HG02678 (cell line): ENCODE measurements at regions not wholly inside any gene's neighbourhood (a gene's known extent, or its start where the extent isn't known, plus 50 kb on each side); places are given as distances from the start of the nearest gene placed in this dataset.
A peak's percentile ranks its signal among the peaks of the same experiment; 100 is the strongest.
"Not testable (repeated sequence)": the region's sequence is repeated elsewhere in the genome, so short reads cannot be mapped to it uniquely, and the experiment has no call there.

Experiments
- ATAC-seq: cut with Tn5 transposase; IDR thresholded peaks from one replicate; pipeline ENCODE4 v1.9.1; 2021; ENCODE audit warnings: mild to moderate bottlenecking, moderate library complexity; ENCODE audit not compliant: unreplicated experiment

DNA sequence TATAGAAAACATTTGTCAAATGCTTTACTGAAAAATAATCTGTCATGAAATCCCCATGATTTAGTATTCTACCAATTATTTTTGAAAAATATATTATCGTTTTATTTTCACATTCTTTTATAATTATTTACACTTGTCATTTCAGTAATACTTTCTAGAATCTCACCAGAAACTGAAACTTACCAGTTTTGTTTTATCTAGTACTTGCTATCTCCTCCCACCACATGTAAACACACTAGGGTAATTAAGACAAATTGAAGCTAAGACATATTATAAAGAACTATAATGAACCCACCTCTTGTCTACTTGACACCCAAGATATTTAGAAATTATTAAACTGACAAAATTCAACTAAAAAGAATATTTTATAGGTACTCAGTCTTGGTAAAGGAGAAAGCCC is 51.5 kb upstream of the GRM3 start:
- ATAC-seq: no peak

DNA sequence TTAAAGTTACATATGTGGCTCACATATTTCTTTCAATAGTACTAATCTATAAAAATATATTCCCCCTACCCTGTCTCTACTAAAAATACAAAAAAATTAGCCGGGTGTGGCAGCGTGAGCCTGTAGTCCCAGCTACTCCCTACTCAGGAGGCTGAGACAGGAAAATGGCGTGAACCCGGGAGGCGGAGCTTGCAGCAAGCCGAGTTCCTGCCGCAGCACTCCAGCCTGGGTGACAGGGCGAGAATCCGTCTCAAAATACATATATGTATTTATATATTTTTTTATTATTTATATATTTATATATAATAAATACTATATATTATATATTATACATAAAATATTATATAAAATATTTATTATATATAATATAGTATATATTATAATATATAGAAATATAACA is 69.7 kb upstream of the GRM3 start:
- no peak for ATAC-seq

DNA sequence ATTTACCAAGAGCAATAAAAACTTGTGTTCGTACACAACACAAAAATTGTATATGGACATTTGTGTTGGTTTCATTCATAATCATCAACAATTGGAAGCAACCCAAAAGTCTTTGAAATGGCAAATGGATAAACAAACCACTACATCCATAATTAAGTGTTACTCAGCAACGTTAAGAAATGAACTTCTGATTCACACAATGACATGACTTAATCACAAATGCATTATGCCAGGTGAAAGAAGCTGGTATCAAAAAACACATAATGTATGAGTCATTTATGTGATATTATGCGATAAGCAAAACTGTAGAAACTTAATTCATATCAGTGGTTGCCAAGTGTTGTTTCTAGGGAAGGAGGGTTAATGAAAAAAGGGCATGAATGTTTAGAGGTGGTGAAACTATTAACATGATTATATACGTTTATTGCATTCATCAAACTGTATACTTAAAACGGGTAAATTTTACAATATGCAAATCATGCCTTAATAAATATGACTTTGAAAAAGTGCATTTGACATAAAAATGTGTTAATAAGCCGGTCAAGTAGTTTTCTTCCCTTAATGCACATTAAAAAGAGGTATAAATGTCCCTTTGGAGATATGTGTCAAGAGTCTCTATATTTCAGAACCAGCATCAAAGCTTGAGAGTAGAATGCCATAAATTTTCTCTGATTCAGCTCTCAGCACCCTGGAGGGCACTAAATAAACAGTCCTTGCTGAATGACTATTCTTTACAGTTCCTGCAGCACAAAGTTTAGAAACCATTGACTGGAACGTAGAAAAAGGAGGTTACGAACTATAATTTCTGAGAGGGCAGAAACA is 84.8 kb upstream of the GRM3 start:
- no peak for ATAC-seq

DNA sequence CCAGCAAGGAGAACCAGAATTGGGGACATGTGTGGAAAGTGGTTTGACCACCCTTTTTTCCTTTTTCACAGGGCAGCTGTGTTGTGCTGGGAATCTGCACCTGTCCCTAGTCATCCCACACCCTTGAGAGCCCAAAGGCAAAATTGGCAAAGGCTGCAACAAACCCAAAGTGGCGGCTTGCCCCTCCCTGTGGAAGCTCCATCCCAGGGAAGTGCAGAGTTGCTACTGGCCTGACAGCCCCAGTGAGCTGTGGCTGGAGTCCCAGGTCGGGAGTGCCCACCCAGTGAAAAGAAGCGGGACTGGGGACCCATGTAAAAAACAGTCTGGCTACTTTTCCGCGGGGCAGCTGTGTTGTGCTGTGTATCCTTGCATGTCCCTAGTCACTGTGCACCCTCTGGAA is 109.1 kb upstream of the GRM3 start:
- ATAC-seq: no peak

DNA sequence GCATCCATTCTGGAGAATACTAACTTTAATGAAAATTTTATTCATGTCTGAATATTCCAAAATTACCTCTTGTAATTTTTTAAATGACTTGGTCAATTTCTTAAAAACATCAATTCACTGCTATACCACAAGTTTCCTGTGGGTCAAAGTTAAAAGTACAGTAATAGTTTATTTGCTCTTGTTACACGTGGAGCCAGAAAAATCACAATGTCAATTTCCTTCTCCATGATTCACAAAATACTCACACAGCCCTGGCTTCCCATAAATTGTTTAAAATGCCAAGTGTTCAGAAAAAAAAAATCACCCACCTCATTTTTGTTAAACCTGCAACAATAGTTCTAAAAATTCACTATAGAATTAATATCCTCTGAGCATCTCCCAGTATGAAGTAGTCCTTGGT is 139.5 kb upstream of the GRM3 start:
- no peak for ATAC-seq

DNA sequence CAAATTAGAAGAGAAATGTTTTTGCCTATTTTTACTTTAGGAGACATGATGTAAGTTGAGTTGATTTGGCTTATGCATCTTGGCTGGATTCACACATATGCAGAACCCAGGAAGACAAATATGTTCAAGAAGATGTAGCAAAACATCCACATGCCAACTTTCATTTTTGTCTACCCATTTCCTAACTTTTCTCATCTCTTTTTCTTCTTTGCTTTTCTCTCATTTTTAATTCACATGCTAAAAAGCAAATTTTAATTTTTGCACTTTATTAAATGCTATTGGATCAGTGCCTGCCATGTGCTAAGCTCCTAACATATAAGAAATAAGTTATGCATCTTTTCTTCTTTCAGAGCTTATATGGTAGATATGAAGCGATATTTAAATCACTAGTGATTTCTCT is 143.7 kb upstream of the GRM3 start:
- no peak for ATAC-seq

DNA sequence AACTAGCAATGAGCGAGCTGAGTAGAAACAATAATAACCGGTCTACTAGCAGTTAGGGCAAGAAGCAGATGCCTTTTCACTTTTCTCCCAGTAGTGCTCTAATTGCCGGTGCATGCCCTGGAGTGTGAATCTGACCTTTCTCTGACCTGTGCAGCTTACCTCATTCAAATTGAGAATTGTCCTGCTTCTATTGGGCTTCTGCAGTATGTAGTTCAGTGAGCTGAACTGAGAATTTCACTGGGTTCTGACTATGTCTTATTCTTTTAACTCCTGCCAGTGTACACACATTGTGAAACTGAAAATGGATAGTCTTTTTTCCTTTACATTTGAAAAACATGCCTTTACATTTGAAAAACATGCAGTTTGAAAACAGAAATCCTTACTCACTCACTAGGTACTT is 157.9 kb upstream of the GRM3 start:
- ATAC-seq: no peak

DNA sequence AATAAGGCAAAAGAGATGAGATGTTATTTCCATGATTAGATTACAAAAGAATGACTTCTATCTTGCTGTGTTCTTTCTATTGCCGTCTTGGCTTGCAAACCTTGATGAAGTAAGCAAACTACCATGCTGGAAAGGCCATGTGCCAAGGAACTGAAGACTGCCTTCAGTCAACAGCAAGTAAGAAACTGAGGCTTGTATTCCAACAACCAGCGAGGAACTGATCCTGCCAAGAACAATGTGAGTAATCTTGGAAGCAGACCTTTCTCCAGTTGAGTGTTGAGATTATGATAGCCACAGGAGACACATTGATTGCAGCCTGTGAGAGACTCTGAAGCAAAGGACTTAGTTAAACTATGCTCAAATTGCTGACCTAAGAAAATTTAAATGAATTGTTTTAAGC is 164.6 kb upstream of the GRM3 start:
- no peak for ATAC-seq

DNA sequence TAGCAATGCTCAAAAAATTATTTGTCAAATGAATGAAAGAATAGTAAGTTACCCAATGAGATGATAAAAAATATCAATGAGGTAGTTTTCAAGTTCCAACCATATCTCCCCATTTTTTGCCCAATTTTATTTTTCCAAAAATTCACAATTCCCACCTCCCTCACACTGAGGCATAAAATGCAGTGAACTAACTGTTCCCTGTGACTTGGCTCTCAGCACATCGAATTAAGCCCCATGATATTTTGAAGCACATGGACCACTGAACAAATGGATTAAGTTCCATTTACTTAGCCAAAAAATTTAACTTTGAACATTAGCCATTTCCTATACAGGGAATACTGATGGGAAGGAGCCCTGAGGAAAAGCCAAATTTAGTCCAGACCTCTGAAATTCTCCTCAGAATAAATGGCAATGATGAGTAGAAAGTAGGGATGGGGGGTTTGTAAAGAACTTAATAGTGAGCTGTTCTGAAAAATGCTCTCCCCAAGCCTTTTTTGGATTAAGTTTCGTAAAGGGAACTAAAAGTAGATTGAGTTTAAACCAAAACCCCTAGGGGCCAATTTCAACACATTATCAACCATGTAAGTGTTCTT is 166.3 kb upstream of the GRM3 start:
- ATAC-seq: no peak

DNA sequence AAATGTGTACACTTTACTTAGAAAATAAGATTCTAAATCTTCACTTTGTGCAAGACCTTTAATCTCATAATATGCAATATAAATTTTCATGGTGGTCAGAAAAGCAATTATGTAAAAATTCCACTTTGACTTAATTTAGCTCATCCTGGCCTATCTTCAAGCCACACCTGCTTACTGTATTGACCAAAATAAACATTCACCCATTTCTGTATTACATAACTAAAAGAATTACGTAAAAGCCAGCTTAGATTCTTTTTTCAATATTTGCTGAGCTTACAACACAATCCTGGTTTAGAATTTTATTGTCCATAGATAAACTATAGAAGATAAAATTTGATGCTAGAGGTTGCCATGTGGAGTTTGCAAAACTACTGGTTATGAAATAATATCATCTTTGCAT is 172.9 kb upstream of the GRM3 start:
- ATAC-seq: no peak

DNA sequence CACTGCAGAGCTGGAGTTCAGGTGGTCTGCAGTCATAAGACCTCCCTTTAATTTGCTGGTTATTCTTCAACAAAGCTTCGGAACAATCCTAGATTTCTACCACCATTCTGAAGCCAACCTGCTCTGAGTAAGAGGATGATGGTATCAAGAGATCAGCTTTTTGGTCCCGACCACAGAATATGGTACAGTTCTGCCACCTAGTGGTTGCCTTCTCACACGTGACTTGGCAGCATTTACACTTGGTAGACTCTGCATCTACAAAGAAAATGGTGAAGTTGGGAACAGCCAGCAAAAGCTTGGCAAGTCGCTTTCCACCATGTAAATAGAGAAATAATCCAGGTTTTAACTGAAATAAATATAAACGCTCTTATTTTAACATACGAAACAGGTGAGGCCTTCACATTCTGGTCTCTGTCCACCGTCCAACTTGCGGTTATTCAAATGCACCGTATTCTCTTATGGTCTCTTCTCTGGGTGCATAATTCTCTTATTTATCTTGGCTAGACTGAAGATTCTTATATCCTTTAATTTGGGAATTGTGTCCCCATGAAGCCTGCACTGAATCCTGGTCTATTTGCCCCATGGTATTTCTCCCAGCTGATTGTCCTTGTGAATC is 173.9 kb upstream of the GRM3 start:
- peak; percentile 99 for ATAC-seq

DNA sequence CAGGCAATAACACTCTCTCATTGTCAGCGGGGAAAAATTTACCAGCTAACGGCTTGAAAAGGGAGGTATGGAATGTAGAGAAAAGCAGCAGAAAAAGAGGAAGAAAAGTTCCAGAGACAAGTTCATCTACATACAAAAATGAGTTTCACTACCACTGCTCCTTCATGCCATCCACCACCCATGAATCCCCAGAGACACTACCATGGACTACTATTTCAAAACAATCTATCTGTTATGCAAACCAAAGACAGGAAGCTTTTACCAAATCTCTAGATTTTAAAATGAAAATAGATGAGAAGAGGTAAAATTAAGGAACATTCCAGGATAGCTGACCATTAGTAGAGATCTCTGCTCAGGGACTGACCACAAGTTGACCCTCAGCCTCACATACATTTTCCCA is 189.0 kb upstream of the GRM3 start:
- no peak for ATAC-seq

DNA sequence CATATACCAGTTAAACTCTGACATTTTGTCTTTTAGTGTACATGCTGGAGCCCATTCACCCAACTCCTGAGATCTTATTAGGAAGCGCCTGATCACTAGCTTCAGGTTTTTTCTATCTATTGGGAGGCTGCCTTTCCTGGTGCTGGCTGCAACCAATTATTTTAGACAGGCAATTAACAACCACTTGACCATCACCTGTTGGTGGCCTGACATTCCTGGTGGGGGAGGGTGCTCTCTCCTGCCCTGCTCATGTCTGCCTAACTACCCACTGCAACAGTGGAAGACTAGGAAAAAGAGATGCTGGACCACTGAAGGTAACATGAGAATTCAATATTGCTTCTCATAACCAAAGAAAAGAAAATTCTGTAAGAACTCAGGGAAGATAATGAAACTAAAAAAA is 190.3 kb upstream of the GRM3 start:
- ATAC-seq: no peak

DNA sequence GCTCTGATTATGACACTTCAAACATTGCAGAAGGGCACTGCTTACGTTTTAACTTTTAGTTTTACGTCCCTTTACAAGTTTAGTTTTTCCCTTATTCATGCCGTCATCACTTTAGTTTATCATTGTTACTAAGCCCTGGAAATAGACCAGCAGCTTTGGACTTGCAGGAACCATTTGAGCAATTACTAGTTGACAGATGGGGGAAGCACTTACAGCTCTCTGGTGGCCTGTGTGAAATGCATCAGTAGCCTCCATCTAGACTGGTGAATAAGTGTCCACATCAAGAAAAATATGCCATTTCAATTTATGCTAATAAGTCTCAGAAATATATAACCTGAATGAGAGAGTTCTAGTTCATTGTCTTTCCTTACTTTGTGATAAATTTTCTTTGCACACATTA is 194.9 kb upstream of the GRM3 start:
- ATAC-seq: no peak

DNA sequence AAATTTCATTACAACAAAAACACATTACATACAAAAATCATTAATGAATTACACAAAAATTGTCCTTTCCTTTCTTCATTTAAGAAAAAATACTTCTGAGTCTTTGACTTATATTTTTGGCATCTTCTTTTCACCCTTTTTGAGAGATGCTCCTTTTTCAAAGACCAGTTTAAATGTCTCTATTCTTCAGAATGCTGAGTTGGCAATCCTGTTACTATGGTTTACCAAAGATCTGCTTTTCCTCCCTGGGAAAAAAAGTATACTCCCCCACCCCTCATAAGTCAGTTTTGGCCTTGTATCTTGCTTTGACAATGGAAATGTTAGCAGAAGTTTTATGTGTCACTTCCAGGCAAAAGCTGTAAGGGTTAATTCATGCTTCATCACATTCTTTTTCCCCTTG is 198.4 kb upstream of the GRM3 start:
- no peak for ATAC-seq

DNA sequence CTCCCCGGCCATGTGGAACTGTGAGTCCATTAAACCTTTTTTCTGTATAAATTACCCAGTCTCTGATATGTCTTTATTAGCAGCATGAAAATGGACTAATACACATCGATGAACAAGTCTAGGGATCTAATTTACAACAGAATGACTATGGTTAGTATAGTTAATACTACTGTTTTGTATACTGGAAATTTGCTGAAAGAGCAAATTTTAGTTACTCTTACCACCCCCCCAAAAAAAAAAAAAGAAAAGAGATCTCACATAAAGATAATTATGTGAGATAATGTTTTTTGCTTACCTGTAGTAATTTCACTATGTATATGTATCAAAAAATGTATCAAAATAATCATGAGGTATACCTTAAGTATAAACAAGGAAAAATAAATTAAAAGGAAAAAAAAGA is 199.5 kb upstream of the GRM3 start:
- ATAC-seq: no peak

DNA sequence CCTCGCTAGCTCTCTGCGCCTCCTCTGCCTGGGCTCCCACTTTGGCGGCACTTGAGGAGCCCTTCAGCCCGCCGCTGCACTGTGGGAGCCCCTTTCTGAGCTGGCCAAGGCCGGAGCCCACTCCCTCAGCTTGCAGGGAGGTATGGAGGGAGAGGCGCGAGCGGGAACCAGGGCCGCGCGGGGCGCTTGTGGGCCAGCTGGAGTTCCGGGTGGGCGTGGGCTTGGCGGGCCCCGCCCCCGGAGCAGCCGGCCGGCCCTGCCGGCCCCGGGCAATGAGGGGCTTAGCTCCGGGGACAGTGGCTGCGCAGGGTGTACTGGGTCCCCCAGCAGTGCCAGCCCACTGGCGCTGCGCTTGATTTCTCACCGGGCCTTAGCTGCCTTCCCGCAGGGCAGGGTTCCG is 203.3 kb upstream of the GRM3 start:
- not testable (repeated sequence) for ATAC-seq

DNA sequence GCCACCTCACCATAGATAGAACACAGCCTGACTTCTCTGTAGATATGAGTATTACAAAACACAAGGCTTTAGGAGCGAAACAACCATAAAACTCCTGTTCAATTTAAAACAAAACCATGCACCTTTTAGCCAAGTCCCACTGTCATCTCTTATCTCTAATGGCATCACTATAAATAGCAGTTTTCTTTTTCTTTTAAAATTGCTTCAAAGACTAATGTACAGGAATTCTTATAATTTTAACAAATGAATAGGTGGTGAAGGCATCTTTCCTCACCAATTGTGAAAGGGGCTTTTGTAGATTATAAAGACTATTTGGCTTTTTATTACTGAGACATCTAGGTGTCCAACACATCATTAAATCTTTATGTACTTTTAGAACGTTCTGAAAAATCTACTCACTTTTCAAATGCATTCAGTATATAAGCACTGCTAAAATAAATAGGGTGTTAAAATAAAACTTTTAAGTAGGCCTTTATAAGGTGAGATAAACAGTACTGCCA is 205.7 kb upstream of the GRM3 start:
- ATAC-seq: no peak

DNA sequence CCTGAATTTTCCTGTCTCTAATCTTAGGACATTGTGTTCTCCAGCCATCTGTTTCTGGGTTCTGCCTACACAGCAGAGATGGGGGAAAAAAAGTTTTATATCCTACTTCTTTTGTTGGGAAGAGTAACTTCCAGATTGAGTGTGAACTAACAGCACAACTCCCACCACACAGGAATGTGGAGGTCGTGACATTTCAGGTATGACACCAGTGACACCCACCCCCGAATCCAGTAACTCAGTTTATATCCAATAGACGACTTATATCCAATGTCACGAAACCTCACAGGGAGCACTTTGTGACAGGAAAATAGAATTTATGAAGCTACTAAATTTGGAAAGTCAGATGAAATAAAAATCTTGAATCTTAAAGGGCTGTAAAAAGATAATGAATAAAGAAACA is 211.9 kb upstream of the GRM3 start:
- ATAC-seq: no peak

DNA sequence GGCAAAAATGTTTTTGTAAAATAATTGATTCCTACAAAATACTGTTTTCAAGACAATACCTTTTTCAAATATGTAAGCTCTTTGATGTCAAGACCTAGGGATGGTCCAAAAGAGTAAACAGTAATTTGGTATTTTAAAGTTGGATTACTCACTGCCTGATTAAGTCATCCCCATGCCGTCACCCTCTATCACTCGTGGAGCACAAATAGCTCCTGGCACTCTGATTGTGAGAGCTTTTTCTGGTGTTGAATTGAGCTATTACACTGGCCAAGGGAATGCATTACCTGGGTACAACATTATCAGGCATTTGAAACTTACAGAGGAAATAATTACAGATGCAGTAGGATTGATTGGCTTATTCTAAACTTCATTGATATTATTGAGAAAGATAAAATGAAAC is 231.9 kb upstream of the GRM3 start:
- ATAC-seq: no peak

DNA sequence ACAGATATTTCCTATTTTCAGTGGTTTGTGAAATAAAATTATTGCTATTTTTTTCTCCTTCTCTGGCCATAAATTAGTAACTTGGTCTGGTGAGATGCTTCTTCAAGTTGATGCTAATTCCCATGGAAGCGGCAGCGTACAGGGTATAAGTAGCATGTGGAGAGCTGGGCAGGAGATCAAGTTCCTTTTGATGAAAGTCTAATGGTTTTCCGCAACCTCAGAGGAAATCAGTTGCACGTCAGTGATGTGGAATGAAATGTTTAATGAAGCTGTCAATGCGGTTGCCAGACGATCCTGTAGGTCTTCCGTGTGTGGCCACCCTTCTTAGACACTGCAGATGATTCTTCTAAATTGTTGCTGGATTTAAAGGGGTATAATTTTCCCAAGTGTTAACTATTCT is 236.4 kb upstream of the GRM3 start:
- ATAC-seq: no peak

DNA sequence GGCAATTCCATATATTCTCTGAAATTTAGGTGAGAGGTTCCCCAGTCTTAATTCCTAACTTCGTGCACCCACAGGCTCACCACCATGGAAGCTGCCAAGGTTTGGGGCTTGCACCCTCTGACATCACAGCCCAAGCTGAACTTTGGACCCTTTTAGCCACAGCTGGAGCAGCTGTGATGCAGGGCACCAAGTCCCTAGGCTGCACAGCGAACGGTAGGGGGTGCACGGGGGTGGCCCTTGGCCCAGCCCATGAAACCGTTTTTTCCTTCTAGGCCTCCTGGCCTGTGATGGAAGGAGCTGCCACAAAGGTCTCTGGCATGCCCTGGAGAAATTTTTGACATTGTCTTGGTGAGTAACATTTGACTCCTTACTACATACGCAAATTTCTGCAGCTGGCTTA is 251.9 kb upstream of the GRM3 start:
- ATAC-seq: no peak
